ENCODE measurements at regions not wholly inside any gene's neighbourhood (a gene's known extent, or its start where the extent isn't known, plus 50 kb on each side); places are given as distances from the start of the nearest gene placed in this dataset.

DNA sequence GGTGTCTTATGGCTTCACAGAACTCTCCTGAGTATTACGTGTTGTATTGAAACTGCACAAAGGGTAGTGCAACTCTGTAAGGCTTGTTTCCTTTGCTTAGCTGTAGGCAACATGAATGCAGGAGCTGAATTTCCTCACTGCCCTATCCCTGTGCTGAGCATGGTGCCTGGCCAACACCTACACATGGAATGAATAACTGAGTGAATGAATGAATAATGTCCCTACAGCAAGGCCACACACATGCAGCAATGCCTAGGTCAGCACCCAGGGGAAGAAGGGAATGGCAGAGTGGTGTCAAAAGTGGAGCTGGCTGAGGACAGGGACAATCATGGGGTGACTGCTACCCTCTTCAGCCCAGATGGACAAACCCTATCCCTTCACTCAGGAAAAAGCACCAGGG, 655.9 kb downstream of the PTPRU start:
- ChIA-PET RAD21 (ENCODE audit: unreplicated experiment) (no interaction called here), CTCF (no interaction called here), SMC1A (ENCODE audit: uncharacterized antibody, unreplicated experiment) (no interaction called here), POLR2A (no interaction called here)
- ATAC-seq (no peak), DNase-seq (ENCODE audit: low read depth, low spot score) (no peak), FAIRE-seq (no peak)
- Histone ChIP-seq H3K4me2 (ENCODE audit: control insufficient read depth, insufficient read depth) (no peak overlapping the region), H4K20me1 (ENCODE audit: control insufficient read depth, insufficient read depth) (no peaks in the 10 kb centered on the region; the same call in 1 of the 2 replicates), H3K9me3 (replicated peaks; ENCODE audit: control insufficient read depth, insufficient read depth, low read length) (no peaks in the 10 kb centered on the region), H3K27me3 (replicated peaks in 1 of 2; ENCODE audit: control insufficient read depth in 2 of 2, insufficient read depth in 2 of 2, low read length in 1 of 2) (peaks cover 0 to 2% of the 10 kb centered on the region in 2 experiments; a peak in 1 of 4 replicates), H3K4me1 (ENCODE audit: control insufficient read depth, insufficient read depth, low read length) (no peaks in the 10 kb centered on the region; the same call in 1 of the 2 replicates), H3K79me2 (ENCODE audit: control insufficient read depth, insufficient read depth, low read length) (no peaks in the 10 kb centered on the region), H2AFZ (ENCODE audit: control insufficient read depth, low read depth, low read length) (no peak overlapping the region), H3K36me3 (ENCODE audit: control insufficient read depth in 2 of 2, insufficient read depth in 2 of 2, low read length in 1 of 2) (no peaks in the 10 kb centered on the region), H3K27ac (ENCODE audit: control insufficient read depth, insufficient read depth) (no peak overlapping the region), H3K4me3 (no peak overlapping the region), H3K9ac (ENCODE audit: control insufficient read depth, insufficient read depth, low read length) (no peak overlapping the region)
- intact Hi-C loops (cut with micrococcal nuclease; ENCODE audit: unreplicated experiment) = no loop called here
- BruUV-seq (replicated peaks) = no TSS peak
- in situ Hi-C loops (cut with MboI) = no loop called here
- WGBS (ENCODE audit: insufficient coverage, insufficient replicate concordance, low lambda C conversion rate, missing lambda C conversion rate) = 0% methylated on average over 1 of the region's 1 CpG
- TF ChIP-seq ZBTB40 (IDR thresholded peaks at IDR 0.05; ENCODE audit: borderline replicate concordance) (no peak), NRF1 (conservative IDR thresholded peaks at IDR 0.05; ENCODE audit: low read depth, low read length) (no peak), SMAD1 (IDR thresholded peaks at IDR 0.05; ENCODE audit: low read depth, partially characterized antibody) (no peak), E2F4 (IDR thresholded peaks at IDR 0.05; ENCODE audit: low read depth, low read length) (no peak)
